Left kidney (tissue), 1 donor: ENCODE measurements at regions not wholly inside any gene's neighbourhood (a gene's known extent, or its start where the extent isn't known, plus 50 kb on each side); places are given as distances from the start of the nearest gene placed in this dataset.

Source experiments
- DNase-seq: peaks from one replicate; pipeline ENCODE4 v3.0.0-alpha.2; 2013

GRCh38 chr4:136841526-136841925 lies 690.8 kb downstream of the PCDH18 start:
- DNase-seq: no peak

GRCh38 chr4:136838607-136839006 lies 693.7 kb downstream of the PCDH18 start:
- no peak for DNase-seq

- no peak for DNase-seq
Observed at GRCh38 chr4:136831553-136831952, 700.7 kb downstream of the PCDH18 start.

- DNase-seq: no peak
Observed at GRCh38 chr4:136829280-136829679, 703.0 kb downstream of the PCDH18 start.

- no peak for DNase-seq
Observed at GRCh38 chr4:136823020-136823419, 709.3 kb downstream of the PCDH18 start.

GRCh38 chr4:136818811-136819330 lies 713.4 kb downstream of the PCDH18 start:
- no peak for DNase-seq

- no peak for DNase-seq
Observed at GRCh38 chr4:136812100-136812880, 720.0 kb downstream of the PCDH18 start.

- no peak for DNase-seq
Observed at GRCh38 chr4:136811496-136812077, 720.7 kb downstream of the PCDH18 start.

GRCh38 chr4:136810626-136811025 lies 721.7 kb downstream of the PCDH18 start:
- DNase-seq: no peak

GRCh38 chr4:136806844-136807243 lies 725.5 kb downstream of the PCDH18 start:
- no peak for DNase-seq

GRCh38 chr4:136805617-136806016 lies 726.7 kb downstream of the PCDH18 start:
- no peak for DNase-seq

- no peak for DNase-seq
Observed at GRCh38 chr4:136803433-136803832, 728.9 kb downstream of the PCDH18 start.

GRCh38 chr4:136800248-136800647 lies 732.0 kb downstream of the PCDH18 start:
- no peak for DNase-seq

- DNase-seq: no peak
Observed at GRCh38 chr4:136796953-136797352, 735.3 kb downstream of the PCDH18 start.

- DNase-seq: no peak
Observed at GRCh38 chr4:136793848-136794247, 738.4 kb downstream of the PCDH18 start.

GRCh38 chr4:136784326-136784725 lies 748.0 kb downstream of the PCDH18 start:
- no peak for DNase-seq

GRCh38 chr4:136769717-136770116 lies 762.6 kb downstream of the PCDH18 start:
- no peak for DNase-seq

- no peak for DNase-seq
Observed at GRCh38 chr4:136768925-136769275, 763.4 kb downstream of the PCDH18 start.

GRCh38 chr4:136768213-136768924 lies 763.9 kb downstream of the PCDH18 start:
- no peak for DNase-seq

GRCh38 chr4:136763919-136764318 lies 768.4 kb downstream of the PCDH18 start:
- no peak for DNase-seq

GRCh38 chr4:136755531-136755916 lies 776.8 kb downstream of the PCDH18 start:
- DNase-seq: no peak

- no peak for DNase-seq
Observed at GRCh38 chr4:136754810-136755530, 777.3 kb downstream of the PCDH18 start.

- DNase-seq: no peak
Observed at GRCh38 chr4:136751556-136751955, 780.7 kb downstream of the PCDH18 start.
